ENCODE measurements at regions not wholly inside any gene's neighbourhood (a gene's known extent, or its start where the extent isn't known, plus 50 kb on each side); places are given as distances from the start of the nearest gene placed in this dataset.

GRCh38 chr15:99842071-99842470 is 108.8 kb upstream of the LYSMD4 start:
- no peak overlapping the region for H3K4me2 ChIP-seq (ENCODE audit: insufficient read depth, low read length)
- no peaks in the 10 kb centered on the region for H3K36me3 ChIP-seq (ENCODE audit: insufficient read depth, low read length)
- no peak for DNase-seq (ENCODE audit: insufficient read length, low spot score, missing footprints)
- H2AFZ ChIP-seq (ENCODE audit: low read length) = no peak overlapping the region
- no peaks in the 10 kb centered on the region for H3K4me1 ChIP-seq (ENCODE audit: insufficient read depth, low read length)
- H3K4me3 ChIP-seq (ENCODE audit: insufficient read depth, low read length) = no peak overlapping the region
- H3K9me3 ChIP-seq (ENCODE audit: low read depth, low read length) = no peaks in the 10 kb centered on the region
- no peak overlapping the region for H3K27ac ChIP-seq (ENCODE audit: low read depth, low read length)
- H3K79me2 ChIP-seq (ENCODE audit: insufficient read depth, low read length) = no peaks in the 10 kb centered on the region
- no peaks in the 10 kb centered on the region for H3K27me3 ChIP-seq (ENCODE audit: insufficient read depth, low read length)
- TF ChIP-seq CTCF (IDR thresholded peaks at IDR 0.05; ENCODE audit: extremely low read depth, low read depth, low read length) = no peak
- no peaks in the 10 kb centered on the region for H4K20me1 ChIP-seq (ENCODE audit: insufficient read depth, low read length)

- H3K4me3 ChIP-seq (ENCODE audit: insufficient read depth, low read length) = no peak overlapping the region
- TF ChIP-seq CTCF (IDR thresholded peaks at IDR 0.05; ENCODE audit: extremely low read depth, low read depth, low read length) = no peak
- H3K79me2 ChIP-seq (ENCODE audit: insufficient read depth, low read length) = no peaks in the 10 kb centered on the region
- no peaks in the 10 kb centered on the region for H3K4me1 ChIP-seq (ENCODE audit: insufficient read depth, low read length)
- DNase-seq (ENCODE audit: insufficient read length, low spot score, missing footprints) = no peak
- H3K27ac ChIP-seq (ENCODE audit: low read depth, low read length) = no peak overlapping the region
- H3K9me3 ChIP-seq (ENCODE audit: low read depth, low read length) = no peaks in the 10 kb centered on the region
- no peaks in the 10 kb centered on the region for H3K27me3 ChIP-seq (ENCODE audit: insufficient read depth, low read length)
- H3K4me2 ChIP-seq (ENCODE audit: insufficient read depth, low read length) = no peak overlapping the region
- H2AFZ ChIP-seq (ENCODE audit: low read length) = no peak overlapping the region
- H3K36me3 ChIP-seq (ENCODE audit: insufficient read depth, low read length) = no peaks in the 10 kb centered on the region
- no peaks in the 10 kb centered on the region for H4K20me1 ChIP-seq (ENCODE audit: insufficient read depth, low read length)
Measured at GRCh38 chr15:99826157-99826780, 93.0 kb upstream of the LYSMD4 start.

DNA sequence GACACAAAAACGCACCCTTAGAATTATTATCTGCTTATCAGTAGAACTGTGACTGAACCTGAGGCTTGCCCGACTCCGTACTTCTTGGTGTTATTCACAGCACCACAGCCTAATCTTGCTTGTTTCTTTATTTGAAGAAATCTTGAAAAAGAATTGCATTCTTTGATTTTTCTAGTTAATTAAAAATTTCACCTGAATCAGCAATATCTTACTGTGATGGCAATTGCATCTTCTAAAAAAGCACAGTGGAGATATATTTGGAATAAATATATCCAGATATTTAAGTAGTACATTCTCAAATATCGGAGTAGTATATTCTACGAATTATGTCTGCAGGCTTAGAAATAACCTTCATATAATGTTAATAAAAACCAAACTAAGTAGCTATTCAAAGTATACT is 90.1 kb upstream of the LYSMD4 start:
- Histone ChIP-seq H3K9me3 (ENCODE audit: low read depth, low read length) (no peaks in the 10 kb centered on the region), H3K27ac (ENCODE audit: low read depth, low read length) (no peak overlapping the region), H4K20me1 (ENCODE audit: insufficient read depth, low read length) (no peaks in the 10 kb centered on the region), H3K27me3 (ENCODE audit: insufficient read depth, low read length) (no peaks in the 10 kb centered on the region), H3K79me2 (ENCODE audit: insufficient read depth, low read length) (no peaks in the 10 kb centered on the region), H3K4me2 (ENCODE audit: insufficient read depth, low read length) (no peak overlapping the region), H2AFZ (ENCODE audit: low read length) (no peak overlapping the region), H3K36me3 (ENCODE audit: insufficient read depth, low read length) (no peaks in the 10 kb centered on the region), H3K4me1 (ENCODE audit: insufficient read depth, low read length) (no peaks in the 10 kb centered on the region), H3K4me3 (ENCODE audit: insufficient read depth, low read length) (no peak overlapping the region)
- no peak for DNase-seq (ENCODE audit: insufficient read length, low spot score, missing footprints)
- no peak for TF ChIP-seq CTCF (IDR thresholded peaks at IDR 0.05; ENCODE audit: extremely low read depth, low read depth, low read length)

DNA sequence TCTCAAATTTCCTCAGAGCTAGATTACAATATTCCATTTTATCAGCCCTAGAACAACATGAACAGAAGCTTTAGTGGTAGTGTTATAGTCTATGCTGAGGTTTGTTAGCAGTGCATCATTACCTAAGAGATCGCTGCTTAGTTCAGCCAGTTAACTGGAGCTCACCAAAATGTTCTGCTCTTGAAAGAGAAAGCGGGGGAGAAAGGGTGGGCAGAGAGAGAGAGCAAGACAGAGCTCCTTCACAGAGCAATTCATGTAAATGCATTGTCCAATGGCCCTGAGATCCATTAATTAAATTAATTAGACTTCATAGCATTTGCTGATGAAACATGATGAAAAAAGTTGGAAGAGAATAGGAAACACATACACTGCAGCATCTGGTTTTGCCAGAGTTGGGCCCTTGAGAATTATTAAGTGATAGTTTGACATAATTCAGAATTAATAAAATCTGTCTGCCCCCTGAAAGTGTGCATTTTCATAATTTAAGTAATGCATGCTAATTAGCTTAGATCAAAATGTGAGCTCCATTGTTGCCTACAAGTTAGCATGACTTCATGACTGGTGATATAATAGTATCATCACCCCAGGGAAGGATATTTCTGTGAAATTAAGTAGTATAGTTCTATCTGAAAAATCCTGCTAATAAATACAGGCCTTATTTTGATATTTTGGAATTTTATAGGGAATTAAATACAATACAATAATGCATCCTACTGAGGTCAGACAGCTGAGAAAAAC is 86.9 kb upstream of the LYSMD4 start:
- no peak overlapping the region for H2AFZ ChIP-seq (ENCODE audit: low read length)
- no peaks in the 10 kb centered on the region for H3K9me3 ChIP-seq (ENCODE audit: low read depth, low read length)
- H3K36me3 ChIP-seq (ENCODE audit: insufficient read depth, low read length) = no peaks in the 10 kb centered on the region
- H3K79me2 ChIP-seq (ENCODE audit: insufficient read depth, low read length) = no peaks in the 10 kb centered on the region
- no peak for TF ChIP-seq CTCF (IDR thresholded peaks at IDR 0.05; ENCODE audit: extremely low read depth, low read depth, low read length)
- no peak for DNase-seq (ENCODE audit: insufficient read length, low spot score, missing footprints)
- no peaks in the 10 kb centered on the region for H3K27me3 ChIP-seq (ENCODE audit: insufficient read depth, low read length)
- no peaks in the 10 kb centered on the region for H3K4me1 ChIP-seq (ENCODE audit: insufficient read depth, low read length)
- no peak overlapping the region for H3K27ac ChIP-seq (ENCODE audit: low read depth, low read length)
- H3K4me2 ChIP-seq (ENCODE audit: insufficient read depth, low read length) = no peak overlapping the region
- H4K20me1 ChIP-seq (ENCODE audit: insufficient read depth, low read length) = no peaks in the 10 kb centered on the region
- no peak overlapping the region for H3K4me3 ChIP-seq (ENCODE audit: insufficient read depth, low read length)

Data from osteoblast (primary cell).